Endothelial cell (in vitro differentiated cells): ENCODE measurements at regions not wholly inside any gene's neighbourhood (a gene's known extent, or its start where the extent isn't known, plus 50 kb on each side); places are given as distances from the start of the nearest gene placed in this dataset.

ENCODE experiments used
- DNase-seq: peaks from one replicate; pipeline ENCODE4 v3.0.0; 2021; ENCODE audit warnings: low spot score
- H3K27ac Mint-ChIP-seq: one replicate; pipeline ENCODE4 v1.8.0; 2021; ENCODE audit warnings: mixed read lengths, inconsistent platforms; ENCODE audit not compliant: unreplicated experiment
- H3K27me3 Mint-ChIP-seq: one replicate; pipeline ENCODE4 v1.8.0; 2021; ENCODE audit warnings: mild to moderate bottlenecking, moderate library complexity, mixed read lengths, inconsistent platforms; ENCODE audit not compliant: unreplicated experiment
- H3K36me3 Mint-ChIP-seq: one replicate; pipeline ENCODE4 v1.8.0; 2021; ENCODE audit warnings: mild to moderate bottlenecking, low read depth, mixed read lengths, inconsistent platforms; ENCODE audit not compliant: unreplicated experiment
- H3K4me1 Mint-ChIP-seq: one replicate; pipeline ENCODE4 v1.8.0; 2021; ENCODE audit warnings: mild to moderate bottlenecking, mixed read lengths, inconsistent platforms; ENCODE audit not compliant: unreplicated experiment
- H3K4me3 Mint-ChIP-seq: one replicate; pipeline ENCODE4 v1.8.0; 2021; ENCODE audit warnings: mild to moderate bottlenecking, mixed read lengths, inconsistent platforms; ENCODE audit not compliant: unreplicated experiment
- H3K9me3 Mint-ChIP-seq: one replicate; pipeline ENCODE4 v1.8.0; 2021; ENCODE audit warnings: mixed read lengths, inconsistent platforms; ENCODE audit not compliant: unreplicated experiment
- TF ChIP-seq, protein P1 (sequence below): fragments of 200-600 bp; sonication (generic); IDR thresholded peaks from one replicate; pipeline ENCODE4 v1.5.0; 2021; ENCODE audit warnings: antibody characterized with exemption; ENCODE audit not compliant: unreplicated experiment

DNA sequence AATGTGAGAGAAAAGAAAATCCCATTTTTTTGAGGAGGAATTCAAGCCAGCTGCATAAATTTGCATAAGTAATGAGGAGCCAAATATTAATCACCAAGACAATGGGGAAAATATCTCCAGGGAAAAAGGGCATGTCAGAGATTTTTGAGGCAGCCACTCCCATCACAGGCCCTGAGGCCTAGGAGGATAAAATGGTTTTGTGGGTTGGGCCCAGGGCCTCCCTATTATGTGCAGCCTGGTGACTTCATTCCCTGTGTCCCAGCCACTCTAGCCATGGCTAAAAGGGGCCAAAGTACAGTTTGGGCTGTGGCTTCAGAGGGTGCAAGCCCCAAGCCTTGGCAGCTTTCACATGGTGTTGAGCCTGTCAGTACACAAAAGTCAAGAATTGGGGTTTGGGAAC is 1051.0 kb upstream of the FOXG1 start:
- TF ChIP-seq, protein P1, sequence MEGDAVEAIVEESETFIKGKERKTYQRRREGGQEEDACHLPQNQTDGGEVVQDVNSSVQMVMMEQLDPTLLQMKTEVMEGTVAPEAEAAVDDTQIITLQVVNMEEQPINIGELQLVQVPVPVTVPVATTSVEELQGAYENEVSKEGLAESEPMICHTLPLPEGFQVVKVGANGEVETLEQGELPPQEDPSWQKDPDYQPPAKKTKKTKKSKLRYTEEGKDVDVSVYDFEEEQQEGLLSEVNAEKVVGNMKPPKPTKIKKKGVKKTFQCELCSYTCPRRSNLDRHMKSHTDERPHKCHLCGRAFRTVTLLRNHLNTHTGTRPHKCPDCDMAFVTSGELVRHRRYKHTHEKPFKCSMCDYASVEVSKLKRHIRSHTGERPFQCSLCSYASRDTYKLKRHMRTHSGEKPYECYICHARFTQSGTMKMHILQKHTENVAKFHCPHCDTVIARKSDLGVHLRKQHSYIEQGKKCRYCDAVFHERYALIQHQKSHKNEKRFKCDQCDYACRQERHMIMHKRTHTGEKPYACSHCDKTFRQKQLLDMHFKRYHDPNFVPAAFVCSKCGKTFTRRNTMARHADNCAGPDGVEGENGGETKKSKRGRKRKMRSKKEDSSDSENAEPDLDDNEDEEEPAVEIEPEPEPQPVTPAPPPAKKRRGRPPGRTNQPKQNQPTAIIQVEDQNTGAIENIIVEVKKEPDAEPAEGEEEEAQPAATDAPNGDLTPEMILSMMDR, result no peak
- no peak for DNase-seq
- Mint-ChIP-seq H3K9me3 (peaks cover 12% of the 10 kb centered on the region), H3K27me3 (peaks cover 2% of the 10 kb centered on the region), H3K4me1 (no peaks in the 10 kb centered on the region), H3K36me3 (peaks cover 7% of the 10 kb centered on the region), H3K4me3 (no peak overlapping the region), H3K27ac (no peak overlapping the region)

DNA sequence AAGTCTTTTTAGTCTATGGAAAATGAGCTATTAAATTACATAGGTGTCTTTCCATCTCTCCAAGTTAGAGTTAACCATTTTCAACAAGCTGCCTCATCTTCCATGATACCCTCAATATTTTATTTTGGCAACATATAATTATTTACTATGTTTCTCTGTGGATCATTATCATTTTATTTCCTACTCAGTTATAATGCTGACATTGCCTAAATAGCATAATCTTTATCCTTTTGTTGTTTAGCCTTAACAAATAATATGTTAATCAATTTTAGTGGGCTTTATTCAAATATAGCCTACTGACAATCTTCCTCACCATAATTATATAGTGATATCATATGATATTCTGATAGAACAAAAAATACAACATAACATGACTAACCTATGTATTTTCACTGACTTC is 1044.8 kb upstream of the FOXG1 start:
- Mint-ChIP-seq H3K27ac (no peak overlapping the region), H3K4me3 (no peak overlapping the region), H3K27me3 (peaks cover 2% of the 10 kb centered on the region), H3K36me3 (no peaks in the 10 kb centered on the region), H3K4me1 (no peaks in the 10 kb centered on the region), H3K9me3 (no peaks in the 10 kb centered on the region)
- DNase-seq, result no peak
- TF ChIP-seq, protein P1, result no peak

DNA sequence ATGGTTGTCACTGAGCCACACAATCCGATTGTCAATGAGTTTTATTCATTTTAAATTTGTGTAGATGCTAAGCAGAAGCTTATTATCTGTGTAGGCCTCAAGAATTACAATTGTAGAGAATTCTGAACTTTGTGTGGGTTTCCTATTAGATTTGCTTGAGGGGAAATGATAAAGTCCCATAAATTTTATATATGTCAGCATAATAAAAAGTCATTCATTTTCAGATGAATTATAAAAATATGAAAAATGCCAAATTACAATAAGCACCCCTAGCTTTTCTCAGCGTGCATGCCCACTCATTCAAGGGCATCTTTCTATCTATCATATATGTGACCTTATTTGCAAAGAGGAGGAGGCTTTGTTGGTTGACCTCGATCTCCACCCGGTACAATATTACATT is 1041.1 kb upstream of the FOXG1 start:
- H3K4me1 Mint-ChIP-seq, result no peaks in the 10 kb centered on the region
- no peak overlapping the region for H3K4me3 Mint-ChIP-seq
- no peak for DNase-seq
- H3K27me3 Mint-ChIP-seq, result no peaks in the 10 kb centered on the region
- H3K36me3 Mint-ChIP-seq, result no peaks in the 10 kb centered on the region
- H3K9me3 Mint-ChIP-seq, result no peaks in the 10 kb centered on the region
- H3K27ac Mint-ChIP-seq, result no peak overlapping the region
- TF ChIP-seq, protein P1, result no peak

DNA sequence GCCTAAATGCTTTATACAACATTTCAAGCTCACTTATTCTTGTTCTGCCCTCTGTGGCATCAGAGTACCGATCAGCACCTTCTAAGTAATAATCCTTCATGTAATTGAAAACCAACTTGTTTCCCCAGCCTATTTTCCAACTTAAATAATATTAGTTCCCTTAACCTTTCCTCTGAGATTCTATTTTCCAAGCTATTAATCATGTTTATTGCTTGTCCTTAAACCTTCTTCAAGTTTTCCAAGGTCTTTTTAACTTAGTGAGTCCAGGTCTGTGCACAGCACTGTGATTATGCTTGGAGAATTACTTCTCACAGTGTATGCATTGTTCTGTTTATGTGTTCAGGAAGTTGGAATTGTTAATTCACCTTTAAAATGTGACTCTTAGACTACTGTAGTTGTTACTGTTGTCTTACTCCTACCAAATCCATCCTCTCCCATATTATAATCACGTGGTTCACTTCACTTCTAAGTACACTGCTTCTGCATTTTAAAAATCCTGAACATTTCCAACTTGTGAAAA is 1039.3 kb upstream of the FOXG1 start:
- Mint-ChIP-seq H3K4me3 (no peak overlapping the region), H3K27me3 (no peaks in the 10 kb centered on the region), H3K36me3 (no peaks in the 10 kb centered on the region), H3K27ac (no peak overlapping the region), H3K4me1 (no peaks in the 10 kb centered on the region), H3K9me3 (no peaks in the 10 kb centered on the region)
- no peak for DNase-seq
- TF ChIP-seq, protein P1, result no peak

DNA sequence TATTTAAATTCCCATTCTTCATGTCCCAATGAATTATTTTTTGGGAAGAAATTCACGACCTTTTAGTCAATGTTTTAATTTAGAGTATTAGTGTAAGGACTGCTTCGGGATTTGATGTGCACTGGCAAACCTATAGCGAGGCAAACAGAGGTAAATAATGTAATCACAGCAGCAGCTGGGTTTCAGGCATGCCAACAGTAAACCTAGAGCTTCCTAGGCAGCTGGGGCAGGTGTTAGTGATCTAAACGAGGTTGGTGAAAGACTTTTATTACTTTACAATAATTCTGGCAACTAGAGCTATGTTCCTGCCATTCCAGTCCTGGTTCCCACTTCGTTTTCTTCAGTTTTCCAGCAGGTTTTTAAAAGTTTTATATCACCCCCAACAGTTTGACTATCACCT is 1036.4 kb upstream of the FOXG1 start:
- H3K4me3 Mint-ChIP-seq, result no peak overlapping the region
- H3K4me1 Mint-ChIP-seq, result no peaks in the 10 kb centered on the region
- no peak for DNase-seq
- no peaks in the 10 kb centered on the region for H3K27me3 Mint-ChIP-seq
- no peaks in the 10 kb centered on the region for H3K36me3 Mint-ChIP-seq
- TF ChIP-seq, protein P1, result no peak
- H3K27ac Mint-ChIP-seq, result no peak overlapping the region
- H3K9me3 Mint-ChIP-seq, result no peaks in the 10 kb centered on the region
